ENCODE measurements at regions not wholly inside any gene's neighbourhood (a gene's known extent, or its start where the extent isn't known, plus 50 kb on each side); places are given as distances from the start of the nearest gene placed in this dataset.
A peak's percentile ranks its signal among the peaks of the same experiment; 100 is the strongest.
"Not testable (repeated sequence)": the region's sequence is repeated elsewhere in the genome, so short reads cannot be mapped to it uniquely, and the experiment has no call there.

DNA sequence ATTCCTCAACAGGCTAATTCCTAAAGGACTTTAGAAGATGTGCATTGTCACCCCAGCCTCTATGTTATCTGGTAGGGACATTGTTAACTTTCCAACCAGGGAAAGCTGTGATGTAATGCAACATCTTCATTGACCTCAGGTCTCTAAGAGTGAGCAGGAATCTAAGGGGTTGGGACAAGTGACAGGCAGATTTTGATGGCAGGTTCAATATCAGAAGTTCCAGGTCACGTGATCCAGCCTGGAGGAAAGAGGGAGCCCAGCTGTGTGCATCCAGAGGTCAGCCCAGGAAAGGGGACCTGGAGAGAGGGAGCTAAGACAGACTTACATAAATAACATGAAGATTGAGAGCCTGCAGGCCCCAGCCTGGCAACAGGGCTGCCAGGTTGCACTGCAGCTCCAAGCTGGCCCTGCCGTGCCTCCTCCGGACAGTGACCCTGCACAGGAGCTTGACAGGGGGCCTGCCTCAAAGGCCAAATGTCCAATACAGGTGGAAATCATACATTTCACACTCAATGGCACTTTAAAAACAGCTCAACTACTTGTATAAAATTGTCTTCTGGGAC, 262.2 kb upstream of the MGAT5 start:
- no peak for DNase-seq

DNA sequence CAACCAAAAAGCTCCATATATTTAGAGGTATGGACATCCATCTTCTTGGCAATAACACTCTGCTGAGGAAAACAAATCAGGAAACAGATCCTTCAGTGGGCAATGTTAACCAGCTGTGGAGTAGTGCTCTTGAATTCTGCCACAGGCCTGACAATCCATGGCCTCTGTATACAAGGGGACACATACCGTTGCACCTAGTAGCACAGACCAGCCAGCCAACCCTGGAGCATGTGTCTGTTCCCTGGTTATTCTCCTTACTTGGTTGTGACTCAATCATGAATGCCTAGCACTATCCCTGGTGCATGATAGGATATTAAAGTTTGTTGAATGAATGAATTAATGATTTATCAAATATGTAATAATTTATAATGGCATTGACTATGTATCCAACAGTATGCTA, 261.4 kb upstream of the MGAT5 start:
- DNase-seq, result no peak

DNA sequence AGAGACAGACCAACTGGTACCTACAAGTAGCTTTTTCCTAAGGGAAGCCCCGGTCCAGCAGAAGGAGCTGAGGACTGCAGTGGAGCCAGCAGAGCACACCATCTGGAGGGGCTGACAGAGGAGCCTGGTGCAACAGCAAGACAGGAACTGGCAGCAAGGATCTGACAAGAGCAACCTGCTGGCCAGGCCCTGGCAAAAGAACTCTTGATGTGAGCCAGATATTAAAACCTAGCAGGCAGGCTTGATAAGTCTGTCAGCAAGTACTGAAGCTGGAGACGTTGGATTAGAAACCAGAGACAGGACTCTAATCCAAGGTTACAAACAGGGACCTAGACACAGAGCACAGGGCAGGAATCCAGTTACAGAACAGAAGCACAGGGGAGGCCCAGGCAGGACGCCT, 260.7 kb upstream of the MGAT5 start:
- no peak for DNase-seq

DNA sequence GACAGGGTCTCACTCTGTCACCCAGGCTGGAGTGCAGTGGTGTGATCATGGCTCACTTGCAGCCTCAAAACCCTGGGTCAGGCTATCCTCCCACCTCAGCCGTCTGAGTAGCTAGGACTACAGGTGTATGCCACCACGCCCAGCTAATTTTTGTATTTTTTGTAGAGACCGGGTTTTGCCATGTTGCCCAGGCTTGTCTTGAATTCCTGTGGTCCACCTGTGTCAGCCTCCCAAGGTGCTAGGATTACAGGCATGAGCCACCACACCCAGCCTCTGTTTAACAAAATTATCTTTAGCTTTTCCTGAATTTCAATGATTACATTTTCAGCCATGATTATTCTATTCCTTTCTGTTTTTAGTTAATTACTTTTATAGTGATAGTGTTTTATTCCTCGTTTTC, 255.1 kb upstream of the MGAT5 start:
- not testable (repeated sequence) for DNase-seq

DNA sequence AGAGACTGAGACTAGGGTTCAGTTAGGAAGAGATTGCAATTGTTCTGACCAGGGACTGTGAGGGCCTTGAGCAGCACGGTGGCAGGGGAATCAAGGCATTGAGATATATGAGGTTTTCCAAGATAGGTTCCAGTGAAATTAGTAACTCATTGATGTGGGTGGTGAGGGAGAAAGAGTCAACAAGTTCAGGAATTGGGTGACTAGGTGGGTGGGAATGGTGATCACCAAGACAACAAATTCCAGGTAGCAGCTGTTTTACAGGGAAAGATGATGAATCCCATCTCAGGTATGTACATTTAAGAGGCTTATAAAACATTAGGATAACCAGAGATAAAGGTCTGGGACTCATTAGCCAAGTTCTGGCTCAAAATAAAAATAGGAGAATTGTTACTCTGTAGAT, 251.5 kb upstream of the MGAT5 start:
- no peak for DNase-seq

DNA sequence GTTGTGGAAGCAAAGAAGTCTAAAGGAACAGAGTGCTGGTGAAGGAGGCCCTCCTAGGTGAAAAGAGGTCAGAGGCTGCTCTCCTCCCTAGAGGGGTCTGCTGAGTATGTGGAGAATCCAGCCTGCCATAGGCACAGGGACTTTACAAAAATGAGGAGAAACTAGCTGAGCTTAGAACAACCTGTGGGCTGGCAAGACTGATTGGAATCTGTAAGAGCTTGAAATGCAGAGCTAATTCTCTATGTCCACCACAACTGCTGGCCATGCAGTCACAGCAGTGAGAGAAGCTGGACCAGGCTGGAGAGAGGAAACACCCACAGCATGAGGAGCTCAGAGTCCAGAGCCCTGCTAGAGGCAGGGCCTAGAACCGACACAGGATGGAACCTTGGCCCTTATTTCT, 251.0 kb upstream of the MGAT5 start:
- no peak for DNase-seq

DNA sequence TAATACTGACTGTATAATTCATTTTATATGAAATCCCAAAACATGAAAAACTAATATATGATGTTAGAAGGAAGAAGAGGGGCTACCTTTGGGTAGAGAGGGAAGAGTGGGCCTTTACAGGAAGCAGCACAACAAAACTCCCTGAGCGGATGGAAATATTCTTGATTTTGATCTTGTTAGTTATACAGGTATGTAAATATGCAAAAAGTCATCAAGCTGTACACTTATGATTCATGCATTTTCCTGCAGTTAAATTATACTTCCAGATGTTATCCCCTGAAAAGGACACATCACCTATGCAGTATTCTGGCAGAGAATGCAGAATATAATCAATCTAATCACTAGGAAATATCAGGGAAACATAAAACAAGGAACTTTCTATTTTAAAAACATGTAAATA, 249.4 kb upstream of the MGAT5 start:
- DNase-seq, result no peak

DNA sequence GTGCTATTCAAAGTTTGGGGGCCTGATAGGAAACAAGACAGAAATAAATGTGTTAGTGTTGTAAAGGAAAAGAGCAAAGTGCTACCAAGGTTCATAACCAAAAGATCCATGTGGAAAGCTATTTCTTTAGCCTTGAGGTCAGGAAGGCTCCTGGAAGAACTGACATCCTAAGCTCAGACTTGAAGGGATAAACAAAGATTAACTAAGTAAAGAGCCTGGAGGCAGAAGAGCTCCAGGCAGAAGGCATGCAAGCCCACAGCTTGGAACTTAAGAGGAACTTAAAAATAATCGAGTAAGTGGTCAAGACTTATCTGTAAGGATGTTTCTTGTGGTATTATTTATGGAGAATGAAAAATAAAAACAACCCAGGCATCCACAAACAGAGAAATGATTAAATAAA, 245.0 kb upstream of the MGAT5 start:
- no peak for DNase-seq

DNA sequence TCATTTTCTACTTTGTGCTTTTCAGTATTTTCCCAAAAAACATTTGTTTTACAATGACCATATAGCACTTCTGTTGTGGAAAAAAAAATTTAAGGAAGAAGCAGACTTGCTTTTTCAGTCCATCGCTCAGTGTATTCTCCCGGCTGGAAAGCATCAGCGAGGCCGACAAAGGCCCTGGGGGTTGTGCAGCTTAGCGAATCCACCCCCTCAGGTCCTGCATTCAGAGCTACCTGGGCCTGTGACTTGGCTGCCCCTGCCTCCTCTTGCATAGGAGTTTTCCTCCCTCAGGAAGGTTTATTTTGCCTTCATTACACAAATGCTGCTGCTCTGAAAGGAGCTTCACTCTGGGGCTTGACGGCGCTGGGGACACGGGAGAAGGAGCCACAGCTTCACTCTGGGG, 244.4 kb upstream of the MGAT5 start:
- DNase-seq, result no peak

DNA sequence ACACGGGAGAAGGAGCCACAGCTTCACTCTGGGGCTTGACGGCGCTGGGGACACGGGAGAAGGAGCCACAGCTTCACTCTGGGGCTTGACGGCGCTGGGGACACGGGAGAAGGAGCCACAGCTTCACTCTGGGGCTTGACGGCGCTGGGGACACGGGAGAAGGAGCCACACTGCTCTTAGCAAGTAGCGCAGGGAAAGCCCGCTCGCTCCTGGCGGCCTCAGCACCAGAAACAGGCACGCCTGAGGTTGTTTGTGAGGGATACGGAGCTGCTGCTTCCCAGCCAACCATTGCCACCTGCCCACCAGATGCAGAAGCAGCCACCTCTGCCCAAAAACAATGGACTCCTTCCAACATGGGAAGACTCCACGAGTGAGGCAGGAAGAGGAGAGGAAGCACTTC, 244.0 kb upstream of the MGAT5 start:
- not testable (repeated sequence) for DNase-seq

DNA sequence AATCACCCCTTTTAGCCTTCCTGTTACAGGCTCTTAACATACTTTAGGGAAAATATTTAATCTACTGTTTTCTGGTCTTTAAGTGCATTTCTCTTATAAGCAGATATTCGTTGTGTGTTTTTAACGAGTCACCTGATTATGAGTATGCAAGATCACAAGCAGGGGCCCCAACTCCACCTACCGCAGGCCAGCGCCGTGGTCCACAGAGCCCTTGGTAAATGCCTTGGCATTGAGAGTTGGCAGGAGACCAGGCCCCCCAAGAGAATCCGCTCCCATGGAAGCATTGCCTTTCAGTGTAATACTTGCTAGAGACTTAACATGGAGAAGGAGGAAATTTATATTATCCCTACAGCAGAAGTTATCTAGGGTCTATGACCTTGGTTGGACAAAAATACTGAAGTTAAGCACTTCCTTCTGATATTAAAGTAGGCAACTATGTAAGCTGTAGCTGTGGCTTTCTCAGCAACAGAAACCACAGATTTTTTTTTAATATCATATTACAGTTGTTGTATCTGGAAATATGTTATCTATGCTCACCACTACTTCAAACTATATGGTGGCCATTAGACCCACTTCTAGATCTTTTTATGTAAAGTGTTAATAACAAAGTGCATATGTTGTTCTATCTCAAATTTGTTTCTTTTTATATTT, 241.8 kb upstream of the MGAT5 start:
- DNase-seq, result no peak

DNA sequence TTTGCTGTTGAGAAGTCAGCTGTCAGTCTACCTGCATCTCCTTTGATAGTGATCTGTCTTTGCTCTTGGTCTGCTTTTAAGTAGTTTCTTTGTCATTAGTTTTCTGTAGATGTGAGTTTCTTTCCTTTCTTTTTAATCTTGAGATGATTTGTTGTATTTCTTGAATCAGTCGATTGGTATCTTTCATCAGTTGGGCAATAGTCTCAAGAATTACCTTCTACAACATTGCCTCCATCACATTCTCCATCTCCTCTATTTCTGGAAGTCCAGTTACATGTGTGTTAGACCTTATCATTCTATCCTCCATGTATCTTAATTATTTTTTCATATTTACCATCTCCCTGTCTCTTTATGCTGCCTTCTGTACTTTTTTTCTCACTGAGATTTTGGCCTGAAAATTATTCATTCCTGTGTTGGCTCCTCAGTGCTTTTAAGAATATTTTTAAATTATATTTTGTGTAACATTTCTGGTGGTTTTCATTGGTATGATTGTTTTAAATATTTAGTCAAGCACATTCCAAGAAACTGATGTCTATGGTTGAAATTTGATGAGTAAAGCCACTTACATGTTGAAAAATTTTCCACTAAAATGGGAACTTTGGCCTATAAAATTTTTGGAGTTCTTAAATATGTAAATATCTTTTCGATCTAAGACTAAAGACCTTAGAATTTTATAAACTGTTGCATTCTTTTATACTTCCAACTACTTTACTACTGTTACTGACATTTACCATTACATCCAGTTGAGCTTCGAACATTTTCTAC, 239.5 kb upstream of the MGAT5 start:
- DNase-seq, result no peak

DNA sequence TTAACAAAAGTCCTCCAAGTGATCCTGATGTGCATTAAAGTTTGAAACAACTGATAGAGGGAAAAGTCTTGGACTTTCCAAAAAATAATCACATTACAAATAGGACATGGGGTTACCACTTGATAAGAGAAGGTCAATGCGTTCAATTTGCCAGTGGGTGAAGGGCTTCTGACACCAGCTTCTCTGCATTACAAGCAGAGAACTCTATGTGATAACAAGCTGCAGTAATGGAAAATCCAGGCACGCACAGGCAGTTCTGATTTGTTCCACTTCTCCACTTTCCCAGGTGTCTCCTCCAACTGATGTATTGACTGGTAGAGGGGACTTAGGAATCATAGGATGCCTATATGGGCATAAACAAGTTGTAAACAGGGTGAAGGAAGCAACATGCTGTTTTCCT, 234.0 kb upstream of the MGAT5 start:
- no peak for DNase-seq

DNA sequence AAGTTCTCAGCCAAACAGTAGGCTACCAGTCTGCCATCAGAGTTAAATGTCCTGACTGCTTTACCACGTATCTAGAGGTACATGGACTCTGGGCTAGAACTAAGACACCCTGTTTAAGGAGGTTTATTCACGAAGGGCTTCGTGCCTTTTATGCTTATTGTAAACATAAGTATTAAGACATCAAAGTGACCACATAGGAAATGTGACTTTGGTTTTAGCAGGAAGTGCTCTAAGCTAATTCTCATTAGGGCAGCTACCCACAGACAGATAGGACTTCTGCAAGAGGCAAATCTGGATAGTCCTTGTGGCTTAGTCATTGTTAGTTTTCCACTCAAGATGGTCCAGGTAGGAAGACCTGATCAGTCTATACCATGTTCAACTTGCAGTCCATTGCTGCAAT, 233.3 kb upstream of the MGAT5 start:
- peak in 1 of 2 donors; percentile 3 for DNase-seq

DNA sequence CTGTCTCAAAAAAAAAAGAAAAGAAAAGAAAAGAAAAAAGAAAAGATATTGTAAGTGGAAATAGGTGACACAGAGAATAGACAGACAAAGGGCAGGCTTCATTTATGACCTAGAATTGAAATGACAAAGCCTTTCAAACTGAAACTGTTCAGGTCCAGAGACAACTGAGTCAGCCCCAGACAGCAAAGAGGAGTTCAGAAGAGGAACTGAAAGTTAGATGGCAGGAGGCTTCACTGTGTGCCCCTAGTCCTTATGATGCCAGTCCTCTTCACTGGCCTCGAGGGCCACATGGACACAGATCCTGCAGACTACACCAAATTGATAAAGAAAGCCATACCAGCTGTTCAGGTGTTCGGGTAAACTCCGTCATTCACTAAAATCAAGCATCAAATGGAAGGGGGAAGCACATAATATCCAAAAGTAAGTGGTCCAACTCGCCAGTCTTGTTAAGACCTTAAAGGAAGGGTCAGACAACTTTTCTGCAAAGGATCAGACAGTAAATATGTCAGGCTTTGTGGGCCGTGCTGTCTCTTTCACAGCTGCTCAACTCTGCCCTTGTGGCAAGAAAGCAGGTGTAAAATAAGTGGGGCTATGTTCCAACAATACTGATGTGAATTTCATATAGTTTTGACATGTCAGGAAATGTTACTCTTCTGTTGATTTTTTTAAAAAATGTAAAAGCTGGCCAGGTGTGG, 231.9 kb upstream of the MGAT5 start:
- no peak for DNase-seq

DNA sequence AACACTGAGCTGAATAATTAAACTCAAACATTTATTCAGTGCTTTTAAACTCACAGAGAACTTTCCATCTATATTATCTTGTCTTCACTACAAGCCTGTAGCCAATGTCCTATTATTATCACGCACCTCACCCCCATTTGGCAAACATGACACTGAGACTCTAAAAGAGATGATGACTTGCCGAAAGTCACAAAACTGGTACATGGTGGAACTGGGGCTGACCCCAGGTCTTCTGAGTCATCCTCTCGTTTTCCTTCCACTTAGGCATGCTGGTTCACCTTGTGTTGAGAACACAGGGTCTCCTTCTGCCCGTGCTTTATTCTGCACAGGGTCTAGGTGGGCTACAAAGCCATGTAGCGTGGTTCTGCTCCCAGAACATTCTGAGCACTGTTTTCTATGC, 230.0 kb upstream of the MGAT5 start:
- DNase-seq, result no peak

DNA sequence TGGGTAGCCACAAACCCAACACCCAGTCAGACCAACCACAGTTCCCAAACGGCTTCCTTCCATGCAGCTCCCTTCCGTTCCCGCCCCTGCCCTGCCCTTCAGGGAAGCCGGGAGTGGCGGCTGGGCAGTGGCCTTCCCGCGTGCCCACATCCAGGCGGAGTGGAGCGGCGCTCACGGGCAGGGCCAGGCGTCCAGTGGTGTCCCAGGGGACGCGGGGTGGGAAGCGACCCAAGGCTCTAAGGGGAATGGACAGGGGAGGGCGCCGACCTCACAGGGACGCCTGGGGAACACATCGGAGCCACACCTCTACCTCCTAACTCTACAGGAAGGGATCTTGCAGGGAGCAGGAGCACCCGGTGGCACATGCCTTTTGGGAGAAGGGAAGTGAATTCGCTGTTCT, 225.9 kb upstream of the MGAT5 start:
- DNase-seq, result no peak

DNA sequence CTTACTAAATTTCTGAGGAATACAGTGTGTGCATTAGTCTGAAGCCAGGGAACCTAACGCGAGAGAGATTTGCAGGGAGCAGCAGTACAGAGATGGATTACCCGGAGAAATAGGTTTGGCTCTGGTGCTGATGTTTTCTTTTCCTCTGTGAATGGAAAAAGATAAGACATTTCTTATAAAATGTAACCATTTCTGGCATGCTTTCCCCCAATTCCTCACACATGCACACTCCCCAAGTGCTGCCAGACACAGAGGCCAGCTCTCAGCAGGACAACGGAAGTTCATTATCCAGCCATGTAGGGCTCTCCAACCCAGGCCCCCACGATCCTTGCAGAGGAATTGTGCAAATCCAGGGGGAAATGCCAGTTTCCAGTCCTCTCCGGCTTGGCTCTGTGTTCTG, 224.5 kb upstream of the MGAT5 start:
- no peak for DNase-seq

DNA sequence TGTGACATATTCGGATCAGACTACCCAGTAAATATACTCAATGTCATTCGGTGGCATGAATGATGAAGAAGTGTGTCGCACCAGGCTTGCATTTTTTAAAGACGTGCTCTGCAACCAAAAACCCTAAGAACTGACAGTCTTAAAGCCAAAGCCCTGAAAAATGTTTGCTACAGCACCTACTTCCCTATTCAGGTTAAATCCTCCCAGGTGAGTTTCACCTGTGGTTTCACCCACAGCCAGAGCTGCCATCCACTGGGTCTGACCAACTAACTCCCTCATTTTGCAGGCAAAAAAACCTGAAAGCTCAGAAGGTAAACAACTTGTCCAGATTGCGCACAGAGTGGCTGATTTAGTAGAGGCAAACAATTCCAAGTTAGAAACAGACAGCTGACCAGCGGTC, 222.3 kb upstream of the MGAT5 start:
- no peak for DNase-seq

DNA sequence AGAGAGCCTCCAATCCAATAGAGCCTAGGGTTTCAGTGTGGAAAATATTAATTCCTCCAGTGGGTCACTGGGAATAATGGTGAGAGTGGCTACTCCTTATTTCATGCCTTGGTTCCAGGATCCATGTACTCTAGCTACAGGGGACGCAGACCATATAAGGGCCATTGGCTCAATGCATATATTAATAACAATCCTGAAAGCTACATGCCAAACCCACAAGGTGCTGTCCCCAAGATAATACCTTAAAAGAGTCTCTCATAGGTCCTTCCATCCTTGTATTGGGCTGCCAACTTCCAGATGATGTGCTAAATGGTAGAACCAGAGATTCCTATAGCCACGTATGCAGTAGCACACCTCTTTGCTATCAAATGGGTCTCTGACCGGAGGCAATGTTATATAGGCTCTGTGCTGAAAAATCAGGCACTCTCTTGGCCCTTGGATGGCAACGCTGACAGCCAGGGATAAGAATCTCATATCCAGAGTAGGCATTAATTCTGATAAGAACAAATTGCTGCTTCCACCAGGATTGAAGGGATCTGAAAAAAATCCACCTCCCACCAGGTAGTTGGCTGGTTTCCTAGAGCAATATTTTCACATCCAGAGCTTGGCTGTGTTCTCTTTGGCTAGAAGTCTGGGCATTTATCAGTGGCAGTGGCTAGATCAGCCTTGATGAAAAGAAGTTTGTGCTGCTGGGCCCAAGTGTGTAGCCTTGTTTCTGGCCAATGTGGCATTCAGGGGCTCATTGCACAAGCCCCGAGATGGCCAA, 218.1 kb upstream of the MGAT5 start:
- DNase-seq, result no peak

DNA sequence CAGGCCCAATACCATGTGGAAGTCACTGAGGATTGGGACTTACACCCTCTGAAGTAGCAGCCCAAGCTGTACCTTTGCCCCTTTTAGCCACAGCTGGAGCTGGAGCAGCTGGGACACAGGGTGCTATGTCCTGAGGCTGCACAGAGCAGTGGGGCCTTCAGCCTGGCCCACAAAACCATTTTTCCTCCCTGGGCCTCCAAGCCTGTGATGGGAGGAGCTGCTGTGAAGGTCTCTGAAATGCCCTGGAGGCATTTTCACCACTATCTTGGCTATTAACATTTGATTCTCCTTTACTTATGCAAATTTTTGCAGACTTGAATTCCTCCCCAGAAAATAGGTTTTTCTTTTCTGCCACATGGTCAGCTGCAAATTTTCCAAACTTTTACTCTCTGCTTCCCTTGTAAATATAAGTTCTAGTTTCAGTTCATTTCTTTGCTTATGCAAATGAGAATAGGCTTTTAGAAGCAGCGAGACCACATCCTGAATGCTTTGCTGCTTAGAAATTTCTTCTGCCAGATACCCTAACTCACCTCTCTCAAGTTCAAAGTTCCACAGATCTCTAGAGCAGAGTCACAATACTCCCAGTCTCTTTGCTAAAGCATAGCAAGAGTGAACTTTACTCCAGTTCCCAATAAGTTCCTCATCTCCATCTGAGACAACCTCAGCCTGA, 213.8 kb upstream of the MGAT5 start:
- DNase-seq, result no peak

DNA sequence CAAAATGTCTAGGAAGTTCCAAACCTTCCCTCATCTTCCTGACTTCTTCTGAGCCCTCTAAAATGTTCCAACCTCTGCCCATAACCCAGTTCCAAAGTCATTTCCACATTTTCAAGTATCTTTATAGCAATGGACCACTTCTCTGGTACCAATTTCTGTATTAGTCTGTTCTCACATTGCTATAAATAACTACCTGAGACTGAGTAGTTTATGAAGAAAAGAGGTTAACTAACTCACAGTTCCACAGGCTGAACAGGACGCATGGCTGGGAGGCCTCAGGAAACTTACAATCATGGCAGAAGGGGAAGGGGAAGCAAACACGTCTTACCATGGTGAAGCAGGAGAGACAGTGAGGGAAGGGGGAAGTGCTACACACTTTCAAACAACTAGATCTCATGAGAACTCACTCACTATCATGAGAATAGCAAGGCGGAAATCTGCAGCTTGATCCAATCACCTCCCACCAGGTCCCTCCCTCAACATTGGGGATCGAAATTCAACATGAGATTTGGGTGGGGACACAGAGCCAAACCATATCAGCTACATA, 213.2 kb upstream of the MGAT5 start:
- DNase-seq, result not testable (repeated sequence)
